CD8-positive, alpha-beta memory T cell (primary cell): ENCODE measurements at regions not wholly inside any gene's neighbourhood (a gene's known extent, or its start where the extent isn't known, plus 50 kb on each side); places are given as distances from the start of the nearest gene placed in this dataset.

Experiments
- CTCF ChIA-PET: fragments of 350-600 bp; sonication (Branson Sonifier 250); formaldehyde crosslinking; loops from one replicate; lab custom pipeline; 2021; ENCODE audit warnings: antibody characterized with exemption; lab: Charles Lee
- POLR2A ChIA-PET: fragments of 350-600 bp; sonication (Branson Sonifier 250); formaldehyde crosslinking; loops from one replicate; lab custom pipeline; 2021; ENCODE audit warnings: antibody characterized with exemption; lab: Charles Lee
- DNase-seq, 5 donors: peaks; one replicate each; pipeline versions ENCODE4 v3.0.0 to v3.0.0-alpha.2; 2020 to 2022; ENCODE audit warnings: mixed read lengths in 1 of 5
- H3K27ac ChIP-seq: one replicate; pipeline ENCODE4 v1.7.0; 2013; ENCODE audit warnings: low read depth, mild to moderate bottlenecking, low read length, moderate library complexity
- H3K27me3 ChIP-seq: 2 replicates; pipeline ENCODE4 v1.7.0; 2013; ENCODE audit warnings: low read length, mild to moderate bottlenecking; ENCODE audit not compliant: insufficient read depth, poor library complexity, severe bottlenecking
- H3K36me3 ChIP-seq: 2 replicates; pipeline ENCODE4 v1.7.0; 2013; ENCODE audit warnings: mild to moderate bottlenecking, low read length, moderate library complexity; ENCODE audit not compliant: insufficient read depth
- H3K4me1 ChIP-seq: 2 replicates; pipeline ENCODE4 v1.7.0; 2013; ENCODE audit warnings: mild to moderate bottlenecking, low read length, moderate library complexity; ENCODE audit not compliant: insufficient read depth
- H3K4me3 ChIP-seq: 2 replicates; pipeline ENCODE4 v1.7.0; 2013; ENCODE audit warnings: mild to moderate bottlenecking, low read length
- H3K9me3 ChIP-seq: 2 replicates; pipeline ENCODE4 v1.7.0; 2013; ENCODE audit warnings: mild to moderate bottlenecking, low read length
- H3K27ac Mint-ChIP-seq, 8 donors: one replicate each; pipeline ENCODE4 v1.8.0; 2020 to 2021; ENCODE audit warnings: mixed read lengths in 8 of 8, mild to moderate bottlenecking in 6 of 8, inconsistent platforms in 3 of 8, moderate library complexity in 3 of 8
- H3K27me3 Mint-ChIP-seq, 2 donors: one replicate each; pipeline ENCODE4 v1.8.0; 2020 to 2021; ENCODE audit warnings: mixed read lengths in 2 of 2, mild to moderate bottlenecking in 1 of 2, moderate library complexity in 1 of 2
- H3K36me3 Mint-ChIP-seq, 3 donors: one replicate each; pipeline ENCODE4 v1.8.0; 2020 to 2021; ENCODE audit warnings: mixed read lengths in 3 of 3, inconsistent platforms in 1 of 3, mild to moderate bottlenecking in 1 of 3
- H3K4me1 Mint-ChIP-seq, 3 donors: one replicate each; pipeline ENCODE4 v1.8.0; 2020 to 2021; ENCODE audit warnings: mixed read lengths in 3 of 3, inconsistent platforms in 1 of 3, mild to moderate bottlenecking in 1 of 3
- H3K4me3 Mint-ChIP-seq, 7 donors: one replicate each; pipeline ENCODE4 v1.8.0; 2020 to 2021; ENCODE audit warnings: mixed read lengths in 7 of 7, mild to moderate bottlenecking in 6 of 7, moderate library complexity in 4 of 7, inconsistent platforms in 2 of 7
- H3K9me3 Mint-ChIP-seq, 5 donors: one replicate each; pipeline ENCODE4 v1.8.0; 2020 to 2022; ENCODE audit warnings: mixed read lengths in 5 of 5, mild to moderate bottlenecking in 3 of 5, moderate library complexity in 2 of 5, inconsistent platforms in 1 of 5

- ChIA-PET CTCF (no interaction called here), POLR2A (no interaction called here)
- DNase-seq, result no peak
- Mint-ChIP-seq H3K36me3 (no peaks in the 10 kb centered on the region), H3K27me3 (peaks cover 0 to 6% of the 10 kb centered on the region in 2 donors), H3K9me3 (peaks cover 0 to 2% (median 0%) of the 10 kb centered on the region in 5 donors), H3K4me1 (no peaks in the 10 kb centered on the region), H3K27ac (no peak overlapping the region), H3K4me3 (no peak overlapping the region)
- Histone ChIP-seq H3K4me1 (no peaks in the 10 kb centered on the region), H3K9me3 (no peaks in the 10 kb centered on the region), H3K27me3 (no peaks in the 10 kb centered on the region), H3K4me3 (no peak overlapping the region), H3K27ac (no peak overlapping the region), H3K36me3 (no peaks in the 10 kb centered on the region)
Measured at GRCh38 chr6:113457198-113457597, 399.9 kb upstream of the MARCKS start.

DNA sequence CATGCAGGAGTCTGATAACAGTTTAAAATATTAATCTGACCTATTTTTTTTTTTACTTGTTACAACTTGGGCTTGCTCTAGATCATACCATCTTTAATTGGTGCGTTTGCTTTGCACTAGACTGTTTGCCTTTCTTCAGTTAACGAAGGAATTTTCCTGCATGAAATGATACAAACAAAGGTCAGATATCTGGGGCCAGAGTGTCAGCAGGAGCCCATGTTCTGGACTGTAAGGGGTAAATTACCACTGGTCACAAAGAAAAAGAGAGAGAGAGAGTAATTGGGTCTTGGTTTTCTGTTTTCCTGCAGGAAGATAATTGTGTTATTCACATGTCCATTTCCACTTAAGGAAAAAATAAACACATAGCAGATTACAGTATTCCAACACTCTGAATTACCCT, 399.4 kb upstream of the MARCKS start:
- H3K27me3 ChIP-seq, result no peaks in the 10 kb centered on the region
- no peaks in the 10 kb centered on the region for H3K4me1 ChIP-seq
- Mint-ChIP-seq H3K27me3 (peaks cover 0 to 6% of the 10 kb centered on the region in 2 donors), H3K4me3 (no peak overlapping the region), H3K4me1 (no peaks in the 10 kb centered on the region), H3K27ac (no peak overlapping the region), H3K9me3 (peaks cover 0 to 4% (median 0%) of the 10 kb centered on the region in 5 donors), H3K36me3 (no peaks in the 10 kb centered on the region)
- CTCF ChIA-PET, result no interaction called here
- no peaks in the 10 kb centered on the region for H3K9me3 ChIP-seq
- H3K27ac ChIP-seq, result no peak overlapping the region
- POLR2A ChIA-PET, result no interaction called here
- H3K4me3 ChIP-seq, result no peak overlapping the region
- DNase-seq, result no peak
- no peaks in the 10 kb centered on the region for H3K36me3 ChIP-seq

DNA sequence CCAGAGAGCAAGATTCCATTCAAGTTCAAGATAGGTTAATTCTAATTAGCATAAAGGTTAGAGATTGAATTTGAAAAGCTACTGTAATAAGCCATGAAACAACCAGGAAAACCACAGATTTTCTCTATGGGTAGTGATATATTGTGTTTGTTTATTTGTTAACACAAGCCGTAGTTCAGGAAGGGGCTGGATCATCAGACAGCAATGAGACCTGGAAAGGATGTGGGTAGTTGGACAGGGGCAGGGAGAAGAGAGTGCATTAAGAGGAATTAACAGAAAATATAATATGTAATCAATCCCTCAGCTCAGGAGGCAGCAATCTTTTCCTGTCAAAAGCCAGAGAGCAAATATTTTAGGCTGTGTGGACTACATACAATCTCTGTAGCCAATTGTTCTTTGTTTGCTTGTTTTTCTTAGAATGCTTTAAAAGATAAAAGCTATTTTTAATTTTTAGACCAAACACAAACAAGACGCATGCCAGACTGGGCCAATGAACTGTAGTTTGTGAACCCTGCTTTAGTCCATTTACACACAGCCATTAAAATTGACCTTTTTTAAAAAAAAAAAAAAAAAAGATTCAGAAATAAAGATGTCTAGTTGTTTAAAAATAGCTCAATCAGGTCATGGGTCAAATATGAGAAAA, 398.7 kb upstream of the MARCKS start:
- CTCF ChIA-PET, result no interaction called here
- Histone ChIP-seq H3K4me3 (no peak overlapping the region), H3K27ac (no peak overlapping the region), H3K4me1 (no peaks in the 10 kb centered on the region), H3K9me3 (no peaks in the 10 kb centered on the region), H3K36me3 (no peaks in the 10 kb centered on the region), H3K27me3 (no peaks in the 10 kb centered on the region)
- POLR2A ChIA-PET, result no interaction called here
- Mint-ChIP-seq H3K4me1 (no peaks in the 10 kb centered on the region), H3K36me3 (no peaks in the 10 kb centered on the region), H3K9me3 (peaks cover 0 to 4% (median 0%) of the 10 kb centered on the region in 5 donors), H3K27me3 (peaks cover 0 to 6% of the 10 kb centered on the region in 2 donors), H3K4me3 (no peak overlapping the region), H3K27ac (no peak overlapping the region)
- DNase-seq, result no peak

DNA sequence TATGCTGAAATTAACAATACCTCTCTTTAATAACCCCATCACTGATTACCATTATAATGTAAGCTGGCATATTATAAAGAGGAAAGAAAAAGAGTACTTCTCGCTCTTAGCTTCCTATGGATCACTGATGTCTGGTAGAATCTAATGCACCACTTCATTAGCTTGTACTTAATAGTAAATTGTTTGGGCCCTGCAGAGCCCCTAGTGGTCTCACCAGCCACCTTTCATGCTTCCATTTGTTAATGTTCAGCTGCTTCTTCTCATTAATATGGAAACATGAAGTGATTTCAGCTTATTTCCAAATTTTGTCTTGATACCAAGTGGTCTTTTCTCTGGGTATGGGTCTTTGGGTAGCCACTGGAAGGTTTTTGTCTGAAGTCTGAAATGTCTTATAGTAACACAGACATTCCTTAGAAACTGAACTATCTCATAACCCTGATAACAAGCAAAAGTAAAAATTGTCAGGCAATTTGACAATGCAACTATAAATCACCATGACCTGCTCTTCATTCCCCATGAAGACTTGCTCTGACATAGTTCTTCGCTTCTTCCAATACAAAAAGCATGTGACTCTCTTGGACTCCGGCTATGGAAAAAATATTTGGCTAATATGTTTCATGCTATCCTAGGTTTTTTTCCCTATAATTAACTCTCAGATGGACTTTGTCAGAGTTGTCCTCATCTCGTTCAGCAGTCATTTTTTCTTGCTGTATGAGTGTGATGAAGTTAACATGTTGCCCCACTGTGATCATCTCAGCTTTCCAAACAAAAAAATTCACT, 395.8 kb upstream of the MARCKS start:
- Mint-ChIP-seq H3K9me3 (peaks cover 0 to 4% (median 0%) of the 10 kb centered on the region in 5 donors), H3K4me1 (no peaks in the 10 kb centered on the region), H3K27ac (peak overlapping the region in 1 of 8 donors; percentile 54), H3K27me3 (peaks cover 0 to 3% of the 10 kb centered on the region in 2 donors), H3K36me3 (no peaks in the 10 kb centered on the region), H3K4me3 (no peak overlapping the region)
- H3K27me3 ChIP-seq, result no peaks in the 10 kb centered on the region
- H3K36me3 ChIP-seq, result no peaks in the 10 kb centered on the region
- H3K27ac ChIP-seq, result no peak overlapping the region
- H3K4me1 ChIP-seq, result no peaks in the 10 kb centered on the region
- DNase-seq, result no peak
- H3K4me3 ChIP-seq, result no peak overlapping the region
- ChIA-PET POLR2A (no interaction called here), CTCF (no interaction called here)
- H3K9me3 ChIP-seq, result no peaks in the 10 kb centered on the region

DNA sequence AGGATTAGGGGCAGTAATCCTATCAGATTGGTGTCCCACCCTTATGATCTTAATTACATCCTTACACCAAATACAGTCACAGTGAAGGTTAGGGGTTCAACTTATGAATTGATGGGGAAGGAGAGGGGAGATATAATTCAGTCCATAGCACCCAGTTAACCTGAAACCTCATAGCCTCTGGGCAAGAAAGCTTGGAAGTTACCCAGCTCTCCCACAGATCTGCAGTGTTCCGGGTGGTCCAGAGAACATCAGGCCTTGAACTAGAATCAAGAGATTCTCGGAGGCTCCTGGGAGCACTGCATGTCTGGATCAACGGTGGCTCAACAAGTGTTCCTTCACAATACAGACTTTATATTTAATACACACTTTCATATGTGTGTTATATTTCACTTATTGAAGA, 392.6 kb upstream of the MARCKS start:
- Mint-ChIP-seq H3K36me3 (no peaks in the 10 kb centered on the region), H3K4me3 (no peak overlapping the region), H3K9me3 (peaks cover 0 to 9% (median 2%) of the 10 kb centered on the region in 5 donors), H3K27me3 (peaks cover 0 to 3% of the 10 kb centered on the region in 2 donors), H3K27ac (no peak overlapping the region), H3K4me1 (no peaks in the 10 kb centered on the region)
- H3K27me3 ChIP-seq, result no peaks in the 10 kb centered on the region
- no peak overlapping the region for H3K4me3 ChIP-seq
- DNase-seq, result no peak
- no peaks in the 10 kb centered on the region for H3K9me3 ChIP-seq
- no peak overlapping the region for H3K27ac ChIP-seq
- no peaks in the 10 kb centered on the region for H3K4me1 ChIP-seq
- ChIA-PET CTCF (no interaction called here), POLR2A (no interaction called here)
- H3K36me3 ChIP-seq, result no peaks in the 10 kb centered on the region

DNA sequence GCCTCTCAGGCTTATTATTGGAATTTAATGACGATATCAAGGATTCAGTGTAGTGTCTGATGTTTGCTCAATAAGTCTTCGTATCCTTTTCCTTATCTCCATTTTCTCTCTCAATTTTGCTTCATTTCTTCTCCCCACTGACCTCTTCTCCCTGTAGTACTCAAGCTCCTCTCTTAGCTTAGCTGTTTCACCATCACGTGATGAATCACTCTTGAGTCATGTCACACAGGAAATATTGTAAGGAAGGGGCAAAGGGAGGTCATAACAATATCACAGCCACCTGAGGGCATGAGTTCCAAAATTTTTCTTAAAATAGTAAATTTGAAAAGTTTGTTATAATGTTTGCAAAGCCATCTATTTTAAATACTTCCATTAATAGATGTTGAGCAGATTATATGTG, 392.2 kb upstream of the MARCKS start:
- ChIA-PET CTCF (no interaction called here), POLR2A (no interaction called here)
- no peaks in the 10 kb centered on the region for H3K4me1 ChIP-seq
- no peak overlapping the region for H3K27ac ChIP-seq
- Mint-ChIP-seq H3K27ac (no peak overlapping the region), H3K9me3 (peaks cover 0 to 9% (median 2%) of the 10 kb centered on the region in 5 donors), H3K4me3 (no peak overlapping the region), H3K36me3 (no peaks in the 10 kb centered on the region), H3K4me1 (no peaks in the 10 kb centered on the region), H3K27me3 (peaks cover 0 to 3% of the 10 kb centered on the region in 2 donors)
- no peaks in the 10 kb centered on the region for H3K36me3 ChIP-seq
- DNase-seq, result no peak
- H3K9me3 ChIP-seq, result no peaks in the 10 kb centered on the region
- H3K27me3 ChIP-seq, result no peaks in the 10 kb centered on the region
- H3K4me3 ChIP-seq, result no peak overlapping the region

DNA sequence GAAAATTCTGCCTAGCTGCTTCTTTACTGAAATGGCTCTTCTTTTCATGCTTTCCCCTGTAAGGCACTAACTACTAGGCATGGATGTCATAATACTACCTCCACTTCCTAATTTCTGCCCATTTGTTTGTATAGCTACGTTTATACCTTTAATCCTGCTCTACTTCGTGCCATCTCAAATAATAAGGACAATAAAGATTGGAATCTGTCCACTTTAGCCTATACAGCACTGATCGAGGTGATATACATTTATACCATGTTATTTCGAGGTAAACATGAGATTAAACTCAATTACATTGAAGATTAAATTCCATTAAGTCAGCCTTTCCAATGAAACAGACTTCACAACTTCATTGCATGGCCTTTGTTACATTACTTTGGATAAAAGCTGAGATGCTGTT, 390.6 kb upstream of the MARCKS start:
- H3K4me1 Mint-ChIP-seq, result no peaks in the 10 kb centered on the region
- no peak overlapping the region for H3K27ac Mint-ChIP-seq
- peaks cover 0 to 9% (median 2%) of the 10 kb centered on the region in 5 donors for H3K9me3 Mint-ChIP-seq
- H3K27me3 ChIP-seq, result no peaks in the 10 kb centered on the region
- no peaks in the 10 kb centered on the region for H3K4me1 ChIP-seq
- no peak for DNase-seq
- H3K36me3 Mint-ChIP-seq, result no peaks in the 10 kb centered on the region
- H3K36me3 ChIP-seq, result no peaks in the 10 kb centered on the region
- ChIA-PET POLR2A (no interaction called here), CTCF (no interaction called here)
- H3K27ac ChIP-seq, result no peak overlapping the region
- H3K4me3 Mint-ChIP-seq, result no peak overlapping the region
- H3K9me3 ChIP-seq, result no peaks in the 10 kb centered on the region
- no peaks in the 10 kb centered on the region for H3K27me3 Mint-ChIP-seq
- no peak overlapping the region for H3K4me3 ChIP-seq

DNA sequence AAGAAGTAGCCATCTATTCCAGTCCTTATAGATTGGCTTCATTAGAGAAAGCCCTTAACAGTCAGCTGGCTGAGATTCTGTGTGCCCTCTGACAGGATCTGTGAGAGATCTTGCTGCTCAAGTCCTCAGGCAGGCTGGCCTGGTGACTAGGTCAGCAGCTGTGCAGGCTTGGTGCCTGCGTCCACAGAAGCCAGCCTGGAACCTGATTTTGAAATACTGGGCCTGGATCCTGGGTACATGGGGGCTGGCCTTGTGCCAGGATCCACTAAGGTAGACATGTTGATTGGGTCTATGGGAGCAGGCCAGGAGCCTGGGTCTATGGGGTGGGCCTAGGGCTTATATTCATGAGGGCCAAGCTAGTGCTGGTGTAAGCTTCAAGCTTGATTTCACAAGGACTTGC, 381.8 kb upstream of the MARCKS start:
- Mint-ChIP-seq H3K36me3 (no peaks in the 10 kb centered on the region), H3K27me3 (no peaks in the 10 kb centered on the region), H3K27ac (no peak overlapping the region), H3K4me3 (no peak overlapping the region), H3K9me3 (peaks cover 0 to 11% (median 3%) of the 10 kb centered on the region in 5 donors), H3K4me1 (no peaks in the 10 kb centered on the region)
- ChIA-PET POLR2A (no interaction called here), CTCF (no interaction called here)
- Histone ChIP-seq H3K9me3 (no peaks in the 10 kb centered on the region), H3K36me3 (no peaks in the 10 kb centered on the region), H3K4me1 (no peaks in the 10 kb centered on the region), H3K27me3 (no peaks in the 10 kb centered on the region), H3K27ac (no peak overlapping the region), H3K4me3 (no peak overlapping the region)
- DNase-seq, result no peak
